ENCODE measurements at regions not wholly inside any gene's neighbourhood (a gene's known extent, or its start where the extent isn't known, plus 50 kb on each side); places are given as distances from the start of the nearest gene placed in this dataset.
"Not testable (repeated sequence)": the region's sequence is repeated elsewhere in the genome, so short reads cannot be mapped to it uniquely, and the experiment has no call there.

GRCh38 chr3:24565053-24565452 lies 70.4 kb upstream of the THRB start:
- Histone ChIP-seq H3K27me3 (no peaks in the 10 kb centered on the region), H3K36me3 (no peaks in the 10 kb centered on the region), H3K4me1 (no peaks in the 10 kb centered on the region), H3K27ac (replicated peaks in 1 of 4) (no peak overlapping the region), H3K9me3 (peaks cover 0 to 5% (median 0%) of the 10 kb centered on the region in 4 donors), H3K4me3 (no peak overlapping the region)
- WGBS, result 68% methylated on average over 1 of the region's 1 CpG
- no peak for TF ChIP-seq EP300 (IDR thresholded peaks at IDR 0.05)
- TF ChIP-seq POLR2AphosphoS5 (IDR thresholded peaks at IDR 0.05), result no peak
- TF ChIP-seq CTCF (IDR thresholded peaks at IDR 0.05), result no peak
- no peak for TF ChIP-seq POLR2A (IDR thresholded peaks at IDR 0.05; ENCODE audit: low read depth)
- intact Hi-C loops (cut with DNase I), result no loop called here
- DNase-seq (ENCODE audit: extremely low spot score), result no peak

- Histone ChIP-seq H3K4me3 (no peak overlapping the region), H3K4me1 (no peaks in the 10 kb centered on the region), H3K36me3 (no peaks in the 10 kb centered on the region), H3K27ac (replicated peaks in 1 of 4) (no peak overlapping the region), H3K27me3 (no peaks in the 10 kb centered on the region), H3K9me3 (peaks cover 0 to 5% (median 0%) of the 10 kb centered on the region in 4 donors)
- WGBS, result 96% methylated on average over 1 of the region's 1 CpG
- DNase-seq (ENCODE audit: extremely low spot score), result no peak
- TF ChIP-seq CTCF (IDR thresholded peaks at IDR 0.05), result no peak
- intact Hi-C loops (cut with DNase I), result no loop called here
Observed at GRCh38 chr3:24565656-24566055, 71.0 kb upstream of the THRB start.

- Histone ChIP-seq H3K4me3 (no peak overlapping the region), H3K36me3 (no peaks in the 10 kb centered on the region), H3K27ac (replicated peaks in 1 of 4) (no peak overlapping the region), H3K27me3 (no peaks in the 10 kb centered on the region), H3K9me3 (peaks cover 0 to 5% (median 0%) of the 10 kb centered on the region in 4 donors), H3K4me1 (no peaks in the 10 kb centered on the region)
- 94% methylated on average over 15 of the region's 15 CpGs for WGBS
- no peak for DNase-seq (ENCODE audit: extremely low spot score)
- intact Hi-C loops (cut with DNase I), result no loop called here
- no peak for TF ChIP-seq POLR2A (IDR thresholded peaks at IDR 0.05; ENCODE audit: low read depth)
Observed at GRCh38 chr3:24566927-24567326, 72.3 kb upstream of the THRB start.

- DNase-seq (ENCODE audit: extremely low spot score); H3K27ac ChIP-seq (replicated peaks in 1 of 4); intact Hi-C loops (cut with DNase I); H3K36me3 ChIP-seq; H3K4me1 ChIP-seq; H3K9me3 ChIP-seq; H3K4me3 ChIP-seq; H3K27me3 ChIP-seq: not testable (repeated sequence)
- WGBS, result 97% methylated on average over 6 of the region's 6 CpGs
Observed at GRCh38 chr3:24572409-24572808, 77.8 kb upstream of the THRB start.

GRCh38 chr3:24573576-24573975 lies 78.9 kb upstream of the THRB start:
- Histone ChIP-seq H3K36me3 (no peaks in the 10 kb centered on the region), H3K9me3 (peaks cover 0 to 4% (median 0%) of the 10 kb centered on the region in 4 donors), H3K27me3 (no peaks in the 10 kb centered on the region), H3K27ac (replicated peaks in 1 of 4) (no peak overlapping the region), H3K4me3 (no peak overlapping the region), H3K4me1 (no peaks in the 10 kb centered on the region)
- DNase-seq (ENCODE audit: extremely low spot score), result no peak
- 83% methylated on average over 5 of the region's 5 CpGs for WGBS
- TF ChIP-seq CTCF (IDR thresholded peaks at IDR 0.05) (no peak), EP300 (IDR thresholded peaks at IDR 0.05) (no peak), POLR2A (IDR thresholded peaks at IDR 0.05; ENCODE audit: low read depth) (no peak), POLR2AphosphoS5 (IDR thresholded peaks at IDR 0.05) (no peak)
- intact Hi-C loops (cut with DNase I), result no loop called here

GRCh38 chr3:24578324-24578723 lies 83.7 kb upstream of the THRB start:
- Histone ChIP-seq H3K27me3 (no peaks in the 10 kb centered on the region), H3K9me3 (no peaks in the 10 kb centered on the region), H3K4me3 (no peak overlapping the region), H3K27ac (replicated peaks in 1 of 4) (no peak overlapping the region), H3K36me3 (no peaks in the 10 kb centered on the region), H3K4me1 (peaks cover 0 to 11% (median 9%) of the 10 kb centered on the region in 4 donors)
- no peak for DNase-seq (ENCODE audit: extremely low spot score)
- 89% methylated on average over 1 of the region's 1 CpG for WGBS
- TF ChIP-seq CTCF (IDR thresholded peaks at IDR 0.05), result no peak
- TF ChIP-seq POLR2AphosphoS5 (IDR thresholded peaks at IDR 0.05), result no peak
- TF ChIP-seq POLR2A (IDR thresholded peaks at IDR 0.05; ENCODE audit: low read depth), result no peak
- no peak for TF ChIP-seq EP300 (IDR thresholded peaks at IDR 0.05)
- intact Hi-C loops (cut with DNase I), result no loop called here

Data from esophagus muscularis mucosa (tissue), 4 donors.